Erythroblast (primary cell): ENCODE measurements at regions not wholly inside any gene's neighbourhood (a gene's known extent, or its start where the extent isn't known, plus 50 kb on each side); places are given as distances from the start of the nearest gene placed in this dataset.

ENCODE experiments used
- GATA1 ChIP-seq: IDR thresholded peaks from 2 replicates; pipeline ENCODE4 v1.6.1; 2011; ENCODE audit warnings: low read depth, mild to moderate bottlenecking, control low read depth, low read length, moderate library complexity
- POLR2A ChIP-seq: IDR thresholded peaks from 2 replicates; pipeline ENCODE4 v1.6.1; 2011; ENCODE audit warnings: mild to moderate bottlenecking, low read length

- TF ChIP-seq POLR2A, result no peak
- TF ChIP-seq GATA1, result no peak
Observed at GRCh38 chr6:25137916-25138232, 141.3 kb upstream of the CARMIL1 start.
